PC-9 (cell line): ENCODE measurements at regions not wholly inside any gene's neighbourhood (a gene's known extent, or its start where the extent isn't known, plus 50 kb on each side); places are given as distances from the start of the nearest gene placed in this dataset.

Source experiments
- CTCF ChIP-seq: fragments of 200-600 bp; sonication (generic); conservative IDR thresholded peaks from 2 replicates; pipeline ENCODE4 v1.6.1; 2017; ENCODE audit warnings: mixed run types, antibody characterized with exemption, mild to moderate bottlenecking, moderate library complexity
- EZH2 ChIP-seq: fragments of 200-600 bp; sonication (generic); IDR thresholded peaks from 2 replicates; pipeline ENCODE4 v1.8.0; 2017; ENCODE audit warnings: antibody characterized with exemption, low read depth

GRCh38 chr5:91521785-91522184 lies 138.7 kb upstream of the ARRDC3 start:
- TF ChIP-seq EZH2 (no peak), CTCF (no peak)
